H1 (cell line): ENCODE measurements at regions not wholly inside any gene's neighbourhood (a gene's known extent, or its start where the extent isn't known, plus 50 kb on each side); places are given as distances from the start of the nearest gene placed in this dataset.

ENCODE experiments used
- CTCF ChIA-PET: fragments of 300-600 bp; sonication (Branson Sonifier 250); formaldehyde crosslinking; loops from one replicate; lab custom pipeline; 2021; ENCODE audit not compliant: partially characterized antibody; lab: Charles Lee
- POLR2A ChIA-PET: fragments of 300-600 bp; sonication (Branson Sonifier 250); formaldehyde crosslinking; loops from one replicate; lab custom pipeline; 2021; ENCODE audit warnings: inconsistent platforms; ENCODE audit not compliant: partially characterized antibody; lab: Charles Lee
- DNase-seq, 2 experiments: peaks; one replicate each; pipeline versions ENCODE4 v3.0.0 to v3.0.0-alpha.2; 2010 to 2022; ENCODE audit warnings: low spot score in 2 of 2, low read depth in 1 of 2, mixed read lengths in 1 of 2
- FAIRE-seq: peaks from 2 replicates; lab custom pipeline; 2011; peaks lifted over from hg19 to GRCh38; lab: Jason Lieb, UNC
- H2AFZ ChIP-seq: 2 replicates; pipeline ENCODE4 v1.8.1; 2012; ENCODE audit warnings: low read length, inconsistent platforms
- H2AK5ac ChIP-seq: 2 replicates; pipeline ENCODE4 v1.6.1; 2013; ENCODE audit warnings: low read depth, low read length
- H2BK120ac ChIP-seq: replicated peaks from 2 replicates; pipeline ENCODE3; 2013; ENCODE audit warnings: low read depth, low read length, inconsistent platforms
- H2BK12ac ChIP-seq: 2 replicates; pipeline ENCODE4 v1.6.1; 2013; ENCODE audit warnings: low read depth, low read length
- H2BK15ac ChIP-seq: 2 replicates; pipeline ENCODE4 v1.6.1; 2013; ENCODE audit warnings: low read length
- H2BK20ac ChIP-seq: 2 replicates; pipeline ENCODE4 v1.6.1; 2013; ENCODE audit warnings: low read length
- H2BK5ac ChIP-seq: 2 replicates; pipeline ENCODE4 v1.6.1; 2013; ENCODE audit warnings: low read depth, low read length
- H3K14ac ChIP-seq: 2 replicates; pipeline ENCODE4 v1.6.1; 2013; ENCODE audit warnings: inconsistent platforms; ENCODE audit not compliant: insufficient read length
- H3K18ac ChIP-seq: 2 replicates; pipeline ENCODE4 v1.6.1; 2013; ENCODE audit warnings: low read length; ENCODE audit errors: extremely low read depth
- H3K23ac ChIP-seq: 2 replicates; pipeline ENCODE4 v1.6.1; 2013; ENCODE audit warnings: inconsistent platforms; ENCODE audit not compliant: insufficient read length
- H3K23me2 ChIP-seq: 2 replicates; pipeline ENCODE4 v1.6.1; 2013; ENCODE audit warnings: low read depth, low read length
- H3K27ac ChIP-seq: 2 replicates; pipeline ENCODE4 v1.6.1; 2011; ENCODE audit warnings: low read depth, low read length, inconsistent platforms
- H3K27me3 ChIP-seq, 4 experiments: replicated peaks in 1 of 4; 1 replicate in 1 of 4; 2 replicates in 3 of 4; pipeline versions ENCODE4 v1.6.1 to v1.8.1; 2011 to 2013; ENCODE audit warnings: low read length in 3 of 4, mild to moderate bottlenecking in 3 of 4, inconsistent platforms in 2 of 4, mixed read lengths in 2 of 4, moderate library complexity in 1 of 4; ENCODE audit not compliant: control insufficient read depth in 3 of 4, insufficient read depth in 3 of 4; ENCODE audit errors: extremely low read depth in 1 of 4
- H3K36me3 ChIP-seq, 4 experiments: 2 replicates each; pipeline versions ENCODE4 v1.6.1 to v1.8.1; 2011 to 2013; ENCODE audit warnings: mild to moderate bottlenecking in 4 of 4, low read length in 3 of 4, moderate library complexity in 2 of 4, control low read depth in 1 of 4, inconsistent platforms in 1 of 4; ENCODE audit not compliant: insufficient read depth in 4 of 4, control insufficient read depth in 2 of 4
- H3K4ac ChIP-seq: replicated peaks from 2 replicates; pipeline ENCODE3; 2013; ENCODE audit warnings: low read length, low read depth, mixed read lengths, inconsistent platforms; ENCODE audit not compliant: insufficient read length
- H3K4me1 ChIP-seq, 4 experiments: replicated peaks in 1 of 4; 1 replicate in 1 of 4; 2 replicates in 3 of 4; pipeline versions ENCODE4 v1.6.1 to v1.8.1; 2011 to 2013; ENCODE audit warnings: low read length in 3 of 4, inconsistent platforms in 2 of 4, mixed read lengths in 1 of 4; ENCODE audit not compliant: insufficient read depth in 4 of 4, control insufficient read depth in 3 of 4
- H3K4me2 ChIP-seq, 2 experiments: 2 replicates each; pipeline versions ENCODE4 v1.6.1 to v1.8.1; 2011 to 2013; ENCODE audit warnings: low read depth in 2 of 2, low read length in 2 of 2, control low read depth in 1 of 2, inconsistent platforms in 1 of 2, mild to moderate bottlenecking in 1 of 2; ENCODE audit not compliant: insufficient read depth in 1 of 2
- H3K4me3 ChIP-seq, 4 experiments: fragments of 200-600, 300-600 bp in 1 of 4; sonication (generic), shearing (Covaris generic), sonication (Bioruptor Twin) in 1 of 4; 2 replicates each; pipeline versions ENCODE4 v1.5.1 to v1.8.1; 2011 to 2016; ENCODE audit warnings: low read length in 4 of 4, low read depth in 3 of 4, control low read depth in 2 of 4, inconsistent platforms in 2 of 4, mild to moderate bottlenecking in 2 of 4, mixed read lengths in 1 of 4, moderate library complexity in 1 of 4; ENCODE audit not compliant: insufficient read depth in 2 of 4; ENCODE audit errors: extremely low read depth in 1 of 4
- H3K56ac ChIP-seq: replicated peaks from 2 replicates; pipeline ENCODE3; 2013; ENCODE audit warnings: low read depth, mild to moderate bottlenecking, mixed read lengths, low read length, inconsistent platforms; ENCODE audit not compliant: insufficient read length
- H3K79me1 ChIP-seq: 2 replicates; pipeline ENCODE4 v1.6.1; 2013; ENCODE audit warnings: low read depth, low read length, control low read depth
- H3K79me2 ChIP-seq, 2 experiments: 2 replicates each; pipeline versions ENCODE4 v1.6.1 to v1.8.1; 2012 to 2013; ENCODE audit warnings: low read length in 2 of 2, mild to moderate bottlenecking in 2 of 2, inconsistent platforms in 1 of 2; ENCODE audit not compliant: insufficient read depth in 2 of 2, control insufficient read depth in 1 of 2
- H3K9ac ChIP-seq, 4 experiments: replicated peaks in 1 of 4; 1 replicate in 1 of 4; 2 replicates in 3 of 4; pipeline versions ENCODE4 v1.6.1 to v1.8.1; 2011 to 2013; ENCODE audit warnings: low read depth in 3 of 4, low read length in 3 of 4, control low read depth in 2 of 4, mild to moderate bottlenecking in 2 of 4, moderate library complexity in 2 of 4, inconsistent platforms in 1 of 4; ENCODE audit errors: extremely low read depth in 1 of 4
- H3K9me3 ChIP-seq, 2 experiments: 2 replicates each; pipeline versions ENCODE4 v1.6.1 to v1.8.1; 2012 to 2013; ENCODE audit warnings: mild to moderate bottlenecking in 2 of 2, moderate library complexity in 2 of 2, control low read depth in 1 of 2, inconsistent platforms in 1 of 2, low read depth in 1 of 2, low read length in 1 of 2, mixed read lengths in 1 of 2; ENCODE audit not compliant: insufficient read depth in 2 of 2
- H4K20me1 ChIP-seq, 2 experiments: replicated peaks in 1 of 2; 2 replicates each; pipeline versions ENCODE3 to v1.8.1; 2011 to 2013; ENCODE audit warnings: inconsistent platforms in 2 of 2, low read length in 2 of 2, mild to moderate bottlenecking in 1 of 2; ENCODE audit not compliant: insufficient read depth in 2 of 2, control insufficient read depth in 1 of 2
- H4K5ac ChIP-seq: 2 replicates; pipeline ENCODE4 v1.6.1; 2013; ENCODE audit warnings: low read length, low read depth, mixed read lengths, inconsistent platforms; ENCODE audit not compliant: insufficient read length
- H4K8ac ChIP-seq: 2 replicates; pipeline ENCODE4 v1.8.0; 2013; ENCODE audit warnings: mild to moderate bottlenecking, moderate library complexity, low read length, inconsistent platforms; ENCODE audit not compliant: insufficient read depth; ENCODE audit errors: extremely low read depth
- H4K91ac ChIP-seq: replicated peaks from 2 replicates; pipeline ENCODE3; 2013; ENCODE audit warnings: low read length, mixed read lengths, inconsistent platforms; ENCODE audit not compliant: insufficient read length
- ATF2 ChIP-seq: IDR thresholded peaks from 2 replicates; pipeline ENCODE4 v1.6.1; 2012; ENCODE audit warnings: low read length, inconsistent platforms
- CEBPB ChIP-seq: IDR thresholded peaks from 2 replicates; pipeline ENCODE4 v1.6.1; 2012; ENCODE audit warnings: low read depth, low read length
- E2F6 ChIP-seq: IDR thresholded peaks from 2 replicates; pipeline ENCODE4 v1.6.1; 2012; ENCODE audit warnings: inconsistent platforms
- GABPA ChIP-seq: IDR thresholded peaks from 2 replicates; pipeline ENCODE4 v1.6.1; 2011; ENCODE audit warnings: mild to moderate bottlenecking, low read length, moderate library complexity, borderline replicate concordance; ENCODE audit not compliant: insufficient read depth
- RAD21 ChIP-seq, 2 experiments: IDR thresholded peaks in 1 of 2; conservative IDR thresholded peaks in 1 of 2; 2 replicates each; pipeline ENCODE4 v1.6.1; 2011; ENCODE audit warnings: low read depth in 2 of 2, low read length in 2 of 2, improper control_type of control experiment in 1 of 2, inconsistent platforms in 1 of 2, mild to moderate bottlenecking in 1 of 2, moderate library complexity in 1 of 2
- RNF2 ChIP-seq: fragments of 200-900, 300-1000 bp; sonication (generic); IDR thresholded peaks from 2 replicates; pipeline ENCODE4 v1.7.1; 2016; ENCODE audit warnings: borderline replicate concordance, low read depth, mild to moderate bottlenecking, antibody characterized with exemption, low read length; ENCODE audit not compliant: poor library complexity, severe bottlenecking; ENCODE audit errors: missing control alignments
- USF2 ChIP-seq: IDR thresholded peaks from 2 replicates; pipeline ENCODE4 v1.6.1; 2011; ENCODE audit warnings: low read length, improper control_type of control experiment
- ZNF274 ChIP-seq: IDR thresholded peaks from 2 replicates; pipeline ENCODE4 v1.7.0; 2012; ENCODE audit warnings: low read length, borderline replicate concordance; ENCODE audit errors: extremely low read depth
- WGBS, 2 experiments: shearing (Covaris generic) in 1 of 2; methylation state at CpG; one replicate each; pipeline versions ENCODE4 v1.1.6 to v1.1.7; 2013 to 2015; ENCODE audit warnings: low lambda C conversion rate in 2 of 2, mixed read lengths in 2 of 2, inconsistent platforms in 1 of 2, low coverage in 1 of 2, missing lambda C conversion rate in 1 of 2; ENCODE audit not compliant: insufficient replicate concordance in 2 of 2, insufficient coverage in 1 of 2, insufficient read length in 1 of 2; ENCODE audit errors: extremely low coverage in 1 of 2, missing lambda C conversion rate in 1 of 2; 5-methylcytosine and 5-hydroxymethylcytosine counted together

- WGBS, 2 experiments = 96% methylated on average over 2 of the region's 2 CpGs; no CpG with 5 or more reads in 1 of the 2 experiments
- no peak overlapping the region for H2AK5ac ChIP-seq
- TF ChIP-seq E2F6 = no peak
- no peak for TF ChIP-seq USF2
- TF ChIP-seq RAD21 (IDR thresholded peaks at IDR 0.05 in 1 of 2, conservative IDR thresholded peaks at IDR 0.05 in 1 of 2; ENCODE audit: low read depth in 2 of 2, low read length in 2 of 2) = no peak
- TF ChIP-seq GABPA = no peak
- TF ChIP-seq ATF2 = no peak
- TF ChIP-seq RNF2 = no peak
- TF ChIP-seq CEBPB = no peak
- TF ChIP-seq ZNF274 = no peak
These were observed 447.7 kb upstream of the CTSO start for GRCh38 chr4:156401371-156401770.

More at GRCh38 chr4:156401371-156401770, 447.7 kb upstream of the CTSO start:
- H2AFZ ChIP-seq = no peak overlapping the region
- FAIRE-seq = no peak
- no peak overlapping the region for H3K4me3 ChIP-seq
- no peak overlapping the region for H2BK20ac ChIP-seq
- no peak overlapping the region for H3K4me2 ChIP-seq
- H2BK120ac ChIP-seq = no peak overlapping the region
- no peak overlapping the region for H3K23ac ChIP-seq
- H3K36me3 ChIP-seq = no peaks in the 10 kb centered on the region
- H4K8ac ChIP-seq = no peak overlapping the region
- no peak overlapping the region for H2BK12ac ChIP-seq
- ChIA-PET POLR2A (no interaction called here), CTCF (no interaction called here)
- H4K91ac ChIP-seq = no peak overlapping the region
- no peak overlapping the region for H3K18ac ChIP-seq
- no peaks in the 10 kb centered on the region for H3K4me1 ChIP-seq
- no peaks in the 10 kb centered on the region for H3K79me2 ChIP-seq
- H3K23me2 ChIP-seq = peaks cover 2% of the 10 kb centered on the region; the same call in 1 of the 2 replicates
- no peaks in the 10 kb centered on the region for H4K20me1 ChIP-seq
- no peak overlapping the region for H3K56ac ChIP-seq
- H3K9me3 ChIP-seq = no peaks in the 10 kb centered on the region
- DNase-seq = no peak
- no peak overlapping the region for H3K27ac ChIP-seq
- no peak overlapping the region for H3K14ac ChIP-seq
- H2BK5ac ChIP-seq = no peak overlapping the region
- H2BK15ac ChIP-seq = no peak overlapping the region
- H3K79me1 ChIP-seq = no peaks in the 10 kb centered on the region
- H4K5ac ChIP-seq = no peak overlapping the region
- H3K9ac ChIP-seq = no peak overlapping the region
- no peak overlapping the region for H3K4ac ChIP-seq
- H3K27me3 ChIP-seq = no peaks in the 10 kb centered on the region
